Endothelial cell of umbilical vein (primary cell): ENCODE measurements at regions not wholly inside any gene's neighbourhood (a gene's known extent, or its start where the extent isn't known, plus 50 kb on each side); places are given as distances from the start of the nearest gene placed in this dataset.

Experiments used
- BruUV-seq: library from RNA; stranded (reverse); fragments of 400-500 nt; replicated peaks from 2 replicates; lab custom pipeline; 2021; lab: Mats Ljungman, UMichigan
- CTCF ChIA-PET: fragments of 300-600, 350-600 bp; sonication (Branson Sonifier 250); formaldehyde crosslinking; loops from one replicate; lab custom pipeline; 2021; ENCODE audit warnings: antibody characterized with exemption, inconsistent platforms; lab: Charles Lee
- POLR2A ChIA-PET: fragments of 300-600, 350-600 bp; sonication (Branson Sonifier 250); formaldehyde crosslinking; loops from one replicate; lab custom pipeline; 2021; ENCODE audit warnings: antibody characterized with exemption, inconsistent platforms; lab: Charles Lee
- DNase-seq: peaks from one replicate; pipeline ENCODE4 v3.0.0-alpha.2; 2011; ENCODE audit warnings: low read depth, low spot score
- FAIRE-seq: peaks from 2 replicates; lab custom pipeline; 2011; peaks lifted over from hg19 to GRCh38; lab: Jason Lieb, UNC
- H2AFZ ChIP-seq: 2 replicates; pipeline ENCODE4 v1.6.0; 2012; ENCODE audit warnings: low read depth, low read length, control low read depth, inconsistent platforms
- H3K27ac ChIP-seq: 2 replicates; pipeline ENCODE4 v1.5.1; 2011; ENCODE audit warnings: low read depth, mild to moderate bottlenecking, control low read depth, low read length, moderate library complexity; ENCODE audit not compliant: insufficient read depth
- H3K27me3 ChIP-seq, 2 experiments: 2 replicates each; pipeline versions ENCODE4 v1.6.0 to v1.6.1; 2011; ENCODE audit warnings: low read length in 2 of 2, mixed read lengths in 1 of 2; ENCODE audit not compliant: control insufficient read depth in 2 of 2, insufficient read depth in 2 of 2
- H3K36me3 ChIP-seq, 2 experiments: 2 replicates in 1 of 2; 3 replicates in 1 of 2; pipeline ENCODE4 v1.5.1; 2011; ENCODE audit warnings: low read length in 2 of 2, mild to moderate bottlenecking in 1 of 2, moderate library complexity in 1 of 2; ENCODE audit not compliant: control insufficient read depth in 2 of 2, insufficient read depth in 2 of 2; ENCODE audit errors: extremely low read depth in 1 of 2
- H3K4me1 ChIP-seq: 3 replicates; pipeline ENCODE4 v1.5.1; 2011; ENCODE audit warnings: mild to moderate bottlenecking, low read length; ENCODE audit not compliant: control insufficient read depth, insufficient read depth; ENCODE audit errors: extremely low read depth
- H3K4me2 ChIP-seq: 2 replicates; pipeline ENCODE4 v1.6.1; 2011; ENCODE audit warnings: low read length, control low read depth, mixed read lengths; ENCODE audit not compliant: insufficient read depth
- H3K4me3 ChIP-seq, 3 experiments: fragments of 200-600 bp in 1 of 3; sonication (generic), shearing (Covaris generic) in 1 of 3; replicated peaks in 1 of 3; 2 replicates each; pipeline ENCODE4 v1.5.1; 2011 to 2016; ENCODE audit warnings: control low read depth in 3 of 3, low read length in 3 of 3, mild to moderate bottlenecking in 2 of 3, inconsistent platforms in 1 of 3, low read depth in 1 of 3, moderate library complexity in 1 of 3; ENCODE audit not compliant: insufficient read depth in 1 of 3
- H3K79me2 ChIP-seq: 2 replicates; pipeline ENCODE4 v1.6.0; 2012; ENCODE audit warnings: low read length, inconsistent platforms; ENCODE audit not compliant: control insufficient read depth, insufficient read depth
- H3K9ac ChIP-seq: replicated peaks from 2 replicates; pipeline ENCODE3; 2011; ENCODE audit warnings: low read length, control low read depth; ENCODE audit not compliant: insufficient read depth; ENCODE audit errors: extremely low read depth
- H3K9me1 ChIP-seq: replicated peaks from 3 replicates; pipeline ENCODE4 v1.6.0; 2011; ENCODE audit warnings: mild to moderate bottlenecking, low read length; ENCODE audit not compliant: control insufficient read depth, insufficient read depth; ENCODE audit errors: extremely low read depth
- H3K9me3 ChIP-seq: replicated peaks from 2 replicates; pipeline ENCODE4 v1.5.1; 2012; ENCODE audit warnings: low read length, inconsistent platforms; ENCODE audit not compliant: control insufficient read depth, insufficient read depth
- H4K20me1 ChIP-seq: replicated peaks from 2 replicates; pipeline ENCODE3; 2011; ENCODE audit warnings: mild to moderate bottlenecking, low read length; ENCODE audit not compliant: control insufficient read depth, insufficient read depth; ENCODE audit errors: extremely low read depth
- CTCF ChIP-seq, 2 donors: IDR thresholded peaks; 1 replicate in 1 of 2; 2 replicates in 1 of 2; pipeline ENCODE4 v1.5.1; 2011; ENCODE audit warnings: low read length in 2 of 2, mild to moderate bottlenecking in 2 of 2, moderate library complexity in 2 of 2, control low read depth in 1 of 2, inconsistent platforms in 1 of 2, low read depth in 1 of 2; ENCODE audit not compliant: insufficient read depth in 1 of 2; ENCODE audit errors: extremely low read depth in 1 of 2
- EZH2 ChIP-seq: IDR thresholded peaks from 2 replicates; pipeline ENCODE4 v1.6.1; 2012; ENCODE audit warnings: borderline replicate concordance, low read depth, mild to moderate bottlenecking, moderate library complexity, low read length, inconsistent platforms; ENCODE audit not compliant: severe bottlenecking
- FOS ChIP-seq: IDR thresholded peaks from 2 replicates; pipeline ENCODE4 v1.6.1; 2011; ENCODE audit warnings: mild to moderate bottlenecking, low read length, moderate library complexity, borderline replicate concordance; ENCODE audit not compliant: insufficient read depth
- GATA2 ChIP-seq: IDR thresholded peaks from 2 replicates; pipeline ENCODE4 v1.7.0; 2011; ENCODE audit warnings: low read depth, mild to moderate bottlenecking, moderate library complexity, mixed read lengths, low read length; ENCODE audit not compliant: insufficient read length, insufficient read depth
- JUN ChIP-seq: IDR thresholded peaks from 2 replicates; pipeline ENCODE4 v1.6.1; 2011; ENCODE audit warnings: borderline replicate concordance, low read depth; ENCODE audit not compliant: insufficient read length, insufficient read depth
- MYC ChIP-seq: IDR thresholded peaks from one replicate; pipeline ENCODE4 v1.6.1; 2011; ENCODE audit warnings: mild to moderate bottlenecking, low read depth, low read length
- POLR2A ChIP-seq: IDR thresholded peaks from 2 replicates; pipeline ENCODE4 v1.6.1; 2012; ENCODE audit warnings: low read depth, mild to moderate bottlenecking, control low read depth, low read length
- POLR2AphosphoS5 ChIP-seq: IDR thresholded peaks from 2 replicates; pipeline ENCODE4 v1.6.1; 2012; ENCODE audit warnings: low read depth, mild to moderate bottlenecking, control low read depth, low read length, moderate library complexity; ENCODE audit not compliant: insufficient read depth
- dilution Hi-C: fragments of 300-500 bp; cut with MboI; formaldehyde crosslinking; loops from one replicate; pipeline ENCODE4 v1.15.0; 2019; ENCODE audit warnings: low sequenced_read_pairs; ENCODE audit not compliant: extremely low pct_ligation_motif_present
- intact Hi-C: fragments of 100-400 bp; cut with micrococcal nuclease; formaldehyde crosslinking; loops from one replicate; pipeline ENCODE4 v1.10.0; 2022
- TF ChIP-seq, protein P1 (sequence below): IDR thresholded peaks from 2 replicates; pipeline ENCODE4 v1.6.1; 2011; ENCODE audit not compliant: insufficient read depth, insufficient read length

DNA sequence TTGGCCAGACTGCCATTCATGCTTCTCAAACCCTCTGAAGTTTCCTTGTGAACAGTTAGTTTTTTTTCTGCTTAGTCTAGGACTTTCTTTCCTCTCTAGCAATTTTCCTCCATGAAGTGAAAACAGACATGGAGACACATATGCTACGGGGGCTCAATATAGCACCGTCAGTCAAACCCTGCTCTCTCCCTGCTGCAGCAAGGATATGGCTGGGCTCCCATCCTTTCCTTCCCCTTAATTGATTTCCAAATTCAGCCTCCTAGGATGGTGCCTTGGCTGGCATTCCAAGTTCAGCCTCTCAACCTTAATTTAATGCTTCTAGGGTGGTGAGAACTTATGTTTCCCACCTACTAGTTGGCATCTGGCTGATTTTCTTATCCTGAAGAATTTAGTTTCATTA lies 436.7 kb downstream of the NPIPA7 start:
- CTCF ChIA-PET = no interaction called here
- FAIRE-seq (no peak), DNase-seq (no peak)
- POLR2A ChIA-PET = no interaction called here
- no peak for TF ChIP-seq MYC
- TF ChIP-seq FOS = no peak
- no peak for TF ChIP-seq JUN
- TF ChIP-seq, protein P1, sequence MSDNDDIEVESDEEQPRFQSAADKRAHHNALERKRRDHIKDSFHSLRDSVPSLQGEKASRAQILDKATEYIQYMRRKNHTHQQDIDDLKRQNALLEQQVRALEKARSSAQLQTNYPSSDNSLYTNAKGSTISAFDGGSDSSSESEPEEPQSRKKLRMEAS = no peak
- no peak for TF ChIP-seq GATA2
- TF ChIP-seq POLR2AphosphoS5 = no peak
- no peak for TF ChIP-seq EZH2
- no peak for TF ChIP-seq POLR2A
- no peak for TF ChIP-seq CTCF (IDR thresholded peaks at IDR 0.05; ENCODE audit: extremely low read depth in 1 of 2, insufficient read depth in 1 of 2, low read depth in 1 of 2, low read length in 2 of 2)
- no peaks in the 10 kb centered on the region for H3K36me3 ChIP-seq
- H2AFZ ChIP-seq = no peak overlapping the region
- peaks cover 3% of the 10 kb centered on the region for H3K9me3 ChIP-seq
- no peaks in the 10 kb centered on the region for H4K20me1 ChIP-seq
- no peak overlapping the region for H3K9ac ChIP-seq
- H3K79me2 ChIP-seq = no peaks in the 10 kb centered on the region
- H3K4me1 ChIP-seq = no peaks in the 10 kb centered on the region
- intact Hi-C loops (no loop called here), dilution Hi-C loops (no loop called here)
- no peak overlapping the region for H3K4me3 ChIP-seq
- no peaks in the 10 kb centered on the region for H3K9me1 ChIP-seq
- H3K4me2 ChIP-seq = no peak overlapping the region
- no peak overlapping the region for H3K27ac ChIP-seq
- H3K27me3 ChIP-seq = no peaks in the 10 kb centered on the region
- BruUV-seq = no TSS peak
